Pancreas (tissue), 10 donors: ENCODE measurements at regions not wholly inside any gene's neighbourhood (a gene's known extent, or its start where the extent isn't known, plus 50 kb on each side); places are given as distances from the start of the nearest gene placed in this dataset.

Source experiments
- ATAC-seq, 4 donors: fragments of 200-7000 bp; cut with Tn5 transposase; one replicate each; pipeline versions ENCODE4 v1.8.0 to v1.9.1; 2020; ENCODE audit warnings: mild to moderate bottlenecking in 4 of 4, moderate library complexity in 4 of 4
- DNase-seq, 6 donors: peaks; one replicate each; pipeline ENCODE4 v3.0.0-alpha.2; 2020
- FAIRE-seq: peaks from 2 replicates; lab custom pipeline; 2012; peaks lifted over from hg19 to GRCh38; lab: Jason Lieb, UNC
- H3K27ac ChIP-seq, 4 donors: fragments of 200-600 bp; sonication (generic); 1 replicate in 3 of 4; 2 replicates in 1 of 4; pipeline versions ENCODE4 v1.5.0 to v1.8.0; 2020
- H3K27me3 ChIP-seq, 4 donors: fragments of 200-600 bp; one replicate each; pipeline ENCODE4 v1.8.0; 2021
- H3K36me3 ChIP-seq, 3 donors: fragments of 200-600 bp; sonication (generic) in 1 of 3; one replicate each; pipeline versions ENCODE4 v1.5.0 to v1.8.0; 2020 to 2021
- H3K4me1 ChIP-seq, 3 donors: fragments of 200-600 bp; one replicate each; pipeline ENCODE4 v1.8.0; 2021
- H3K4me3 ChIP-seq, 4 donors: fragments of 200-600 bp; sonication (generic) in 2 of 4; one replicate each; pipeline versions ENCODE4 v1.5.0 to v1.8.0; 2020 to 2021
- H3K9me3 ChIP-seq, 4 donors: fragments of 200-600 bp; one replicate each; pipeline ENCODE4 v1.8.0; 2021
- CTCF ChIP-seq, 4 donors: fragments of 200-600 bp; sonication (generic) in 3 of 4; IDR thresholded peaks; one replicate each; pipeline versions ENCODE4 v1.5.0 to v1.8.0; 2021; ENCODE audit warnings: antibody characterized with exemption in 4 of 4
- WGBS, 2 donors: extraction: QIAGEN DNeasy Blood & Tissue Kit; methylation state at CpG; one replicate each; pipeline ENCODE4 v1.1.7; 2013; 5-methylcytosine and 5-hydroxymethylcytosine counted together
- intact Hi-C, 3 donors: fragments of 100-400 bp; cut with DNase I; formaldehyde crosslinking; loops; one replicate each; pipeline versions ENCODE4 v1.11.1 to v1.14.2; 2022
- donor health status: healthy with polysubstance abuse.
- donor health status: DM: no; HTN: no; CAD: no; lungs with moderate emphysema.
- donor health status: DM: no; HTN: no; CAD: no.
- donor health status: control.
- donor health status: control.
- donor health status: Bipolar disorder and iron deficiency.
- donor health status: DM: yes; HTN: yes; CAD: no.
- donor health status: DM: no; HTN: no; CAD: no.
- donor health status: DM: no; HTN: no; CAD: no.
- donor health status: DM: yes; HTN: yes; CAD: no.

- ATAC-seq (no peak), DNase-seq (no peak), FAIRE-seq (no peak)
- Histone ChIP-seq H3K27me3 (no peaks in the 10 kb centered on the region), H3K27ac (no peak overlapping the region), H3K4me3 (no peak overlapping the region), H3K4me1 (no peaks in the 10 kb centered on the region), H3K9me3 (no peaks in the 10 kb centered on the region), H3K36me3 (no peaks in the 10 kb centered on the region)
- no peak for TF ChIP-seq CTCF (IDR thresholded peaks at IDR 0.05)
- intact Hi-C loops = no loop called here
- 56 to 100% methylated on average over 1 of the region's 1 CpG for WGBS, 2 donors
Measured at GRCh38 chr4:81527709-81528108, 56.0 kb upstream of the RASGEF1B start.

GRCh38 chr4:81527115-81527514 lies 55.4 kb upstream of the RASGEF1B start:
- DNase-seq = peak in 1 of 6 donors; percentile 28
- no peak for TF ChIP-seq CTCF (IDR thresholded peaks at IDR 0.05)
- intact Hi-C loops = no loop called here
- WGBS, 2 donors = 78 to 88% methylated on average over 4 of the region's 4 CpGs
- Histone ChIP-seq H3K4me3 (no peak overlapping the region), H3K27ac (no peak overlapping the region), H3K9me3 (no peaks in the 10 kb centered on the region), H3K27me3 (no peaks in the 10 kb centered on the region), H3K4me1 (no peaks in the 10 kb centered on the region), H3K36me3 (no peaks in the 10 kb centered on the region)
- no peak for ATAC-seq
- no peak for FAIRE-seq

GRCh38 chr4:81526706-81527105 lies 55.0 kb upstream of the RASGEF1B start:
- no peak for DNase-seq
- no peak for ATAC-seq
- TF ChIP-seq CTCF (IDR thresholded peaks at IDR 0.05) = no peak
- Histone ChIP-seq H3K36me3 (no peaks in the 10 kb centered on the region), H3K9me3 (no peaks in the 10 kb centered on the region), H3K27ac (no peak overlapping the region), H3K27me3 (no peaks in the 10 kb centered on the region), H3K4me3 (no peak overlapping the region), H3K4me1 (no peaks in the 10 kb centered on the region)
- 65 to 84% methylated on average over 2 of the region's 2 CpGs for WGBS, 2 donors
- intact Hi-C loops = no loop called here
- no peak for FAIRE-seq

GRCh38 chr4:81523672-81524327 lies 52.1 kb upstream of the RASGEF1B start:
- ATAC-seq = no peak
- Histone ChIP-seq H3K27me3 (no peaks in the 10 kb centered on the region), H3K4me3 (no peak overlapping the region), H3K36me3 (no peaks in the 10 kb centered on the region), H3K9me3 (no peaks in the 10 kb centered on the region), H3K4me1 (no peaks in the 10 kb centered on the region), H3K27ac (no peak overlapping the region)
- FAIRE-seq = no peak
- 90 to 92% methylated on average over 2 of the region's 2 CpGs for WGBS, 2 donors
- TF ChIP-seq CTCF (IDR thresholded peaks at IDR 0.05) = no peak
- DNase-seq = no peak
- intact Hi-C loops = no loop called here

- Histone ChIP-seq H3K4me3 (no peak overlapping the region), H3K27ac (no peak overlapping the region), H3K36me3 (no peaks in the 10 kb centered on the region), H3K4me1 (no peaks in the 10 kb centered on the region), H3K9me3 (no peaks in the 10 kb centered on the region), H3K27me3 (no peaks in the 10 kb centered on the region)
- ATAC-seq (no peak), FAIRE-seq (no peak), DNase-seq (no peak)
- no peak for TF ChIP-seq CTCF (IDR thresholded peaks at IDR 0.05)
- intact Hi-C loops = no loop called here
- 62 to 87% methylated on average over 2 of the region's 2 CpGs for WGBS, 2 donors
Measured at GRCh38 chr4:81522711-81523110, 51.0 kb upstream of the RASGEF1B start.
